Nephron (organoid): ENCODE measurements at regions not wholly inside any gene's neighbourhood (a gene's known extent, or its start where the extent isn't known, plus 50 kb on each side); places are given as distances from the start of the nearest gene placed in this dataset.

ENCODE experiments used
- H3K27ac Mint-ChIP-seq, 3 experiments: 2 replicates each; pipeline ENCODE4 v1.8.0; 2020; ENCODE audit warnings: mixed read lengths in 3 of 3, mild to moderate bottlenecking in 2 of 3, moderate library complexity in 1 of 3
- H3K27me3 Mint-ChIP-seq: 2 replicates; pipeline ENCODE4 v1.8.0; 2021; ENCODE audit warnings: low read depth, mild to moderate bottlenecking, moderate library complexity, mixed read lengths
- H3K36me3 Mint-ChIP-seq: 2 replicates; pipeline ENCODE4 v1.8.0; 2020; ENCODE audit warnings: low read depth, mixed read lengths
- H3K4me1 Mint-ChIP-seq: 2 replicates; pipeline ENCODE4 v1.8.0; 2020; ENCODE audit warnings: mixed read lengths
- H3K4me3 Mint-ChIP-seq, 3 experiments: 2 replicates each; pipeline ENCODE4 v1.8.0; 2020; ENCODE audit warnings: mild to moderate bottlenecking in 3 of 3, mixed read lengths in 3 of 3, moderate library complexity in 2 of 3
- H3K9me3 Mint-ChIP-seq: 2 replicates; pipeline ENCODE4 v1.8.0; 2020; ENCODE audit warnings: mixed read lengths
- CTCF ChIP-seq, 3 experiments: fragments of 200-600 bp; sonication (generic); IDR thresholded peaks; one replicate each; pipeline ENCODE4 v1.5.0; 2021; ENCODE audit warnings: antibody characterized with exemption in 3 of 3; ENCODE audit not compliant: unreplicated experiment in 3 of 3

GRCh38 chr3:14262867-14263266 lies 84.2 kb downstream of the LSM3 start:
- Mint-ChIP-seq H3K4me1 (peaks cover 37% of the 10 kb centered on the region), H3K27ac (peak overlapping the region; percentile 12 to 83 (median 82)), H3K27me3 (peaks cover 41% of the 10 kb centered on the region), H3K36me3 (no peaks in the 10 kb centered on the region), H3K9me3 (peaks cover 5% of the 10 kb centered on the region), H3K4me3 (no peak overlapping the region)
- no peak for TF ChIP-seq CTCF (IDR thresholded peaks at IDR 0.05; ENCODE audit: unreplicated experiment in 3 of 3)

GRCh38 chr3:14263317-14264005 lies 84.8 kb downstream of the LSM3 start:
- peaks cover 47% of the 10 kb centered on the region for H3K27me3 Mint-ChIP-seq
- H3K4me1 Mint-ChIP-seq = peaks cover 37% of the 10 kb centered on the region
- no peaks in the 10 kb centered on the region for H3K36me3 Mint-ChIP-seq
- H3K9me3 Mint-ChIP-seq = peaks cover 5% of the 10 kb centered on the region
- peak overlapping the region; percentile 12 to 83 (median 82) for H3K27ac Mint-ChIP-seq
- TF ChIP-seq CTCF (IDR thresholded peaks at IDR 0.05; ENCODE audit: unreplicated experiment in 3 of 3) = no peak
- no peak overlapping the region for H3K4me3 Mint-ChIP-seq

GRCh38 chr3:14265246-14265962 lies 86.8 kb downstream of the LSM3 start:
- peaks cover 49% of the 10 kb centered on the region for H3K27me3 Mint-ChIP-seq
- no peak overlapping the region for H3K27ac Mint-ChIP-seq
- H3K9me3 Mint-ChIP-seq = peaks cover 9% of the 10 kb centered on the region
- no peak overlapping the region for H3K4me3 Mint-ChIP-seq
- no peak for TF ChIP-seq CTCF (IDR thresholded peaks at IDR 0.05; ENCODE audit: unreplicated experiment in 3 of 3)
- peaks cover 33% of the 10 kb centered on the region for H3K4me1 Mint-ChIP-seq
- no peaks in the 10 kb centered on the region for H3K36me3 Mint-ChIP-seq

- Mint-ChIP-seq H3K27ac (peak overlapping the region in 1 of 3 experiments; percentile 30), H3K4me3 (no peak overlapping the region), H3K36me3 (no peaks in the 10 kb centered on the region), H3K4me1 (peaks cover 31% of the 10 kb centered on the region), H3K27me3 (peaks cover 43% of the 10 kb centered on the region), H3K9me3 (peaks cover 9% of the 10 kb centered on the region)
- TF ChIP-seq CTCF (IDR thresholded peaks at IDR 0.05; ENCODE audit: unreplicated experiment in 3 of 3) = no peak
These were observed 87.7 kb downstream of the LSM3 start for GRCh38 chr3:14266361-14266760.

- TF ChIP-seq CTCF (IDR thresholded peaks at IDR 0.05; ENCODE audit: unreplicated experiment in 3 of 3) = no peak
- Mint-ChIP-seq H3K36me3 (no peaks in the 10 kb centered on the region), H3K9me3 (peaks cover 6% of the 10 kb centered on the region), H3K27me3 (peaks cover 32% of the 10 kb centered on the region), H3K4me1 (peaks cover 21% of the 10 kb centered on the region), H3K4me3 (no peak overlapping the region), H3K27ac (no peak overlapping the region)
These were observed 89.4 kb downstream of the LSM3 start for GRCh38 chr3:14267976-14268375.
